Kidney (tissue), 13 donors: ENCODE measurements at regions not wholly inside any gene's neighbourhood (a gene's known extent, or its start where the extent isn't known, plus 50 kb on each side); places are given as distances from the start of the nearest gene placed in this dataset.

ENCODE experiments used
- DNase-seq, 5 donors: peaks; one replicate each; pipeline ENCODE4 v3.0.0-alpha.2; 2013 to 2020
- FAIRE-seq: peaks from 2 replicates; lab custom pipeline; 2012; peaks lifted over from hg19 to GRCh38; lab: Jason Lieb, UNC
- H3K27ac ChIP-seq, 2 donors: one replicate each; pipeline ENCODE4 v1.7.0; 2013; ENCODE audit warnings: low read depth in 2 of 2, low read length in 2 of 2, inconsistent platforms in 1 of 2
- H3K27me3 ChIP-seq: one replicate; pipeline ENCODE4 v1.7.1; 2013; ENCODE audit warnings: low read length, inconsistent platforms; ENCODE audit not compliant: control insufficient read depth, insufficient read depth
- H3K36me3 ChIP-seq, 3 donors: one replicate each; pipeline versions ENCODE4 v1.7.0 to v1.7.1; 2013; ENCODE audit warnings: low read length in 3 of 3, control low read depth in 1 of 3, inconsistent platforms in 1 of 3; ENCODE audit not compliant: insufficient read depth in 3 of 3, control insufficient read depth in 2 of 3
- H3K4me1 ChIP-seq, 3 donors: one replicate each; pipeline versions ENCODE4 v1.7.0 to v1.7.1; 2013; ENCODE audit warnings: low read length in 3 of 3, inconsistent platforms in 1 of 3, low read depth in 1 of 3; ENCODE audit not compliant: control insufficient read depth in 2 of 3, insufficient read depth in 2 of 3
- H3K4me3 ChIP-seq, 3 donors: one replicate each; pipeline versions ENCODE4 v1.7.0 to v1.8.1; 2013; ENCODE audit warnings: low read length in 3 of 3, control low read depth in 1 of 3, inconsistent platforms in 1 of 3
- H3K9ac ChIP-seq, 3 donors: one replicate each; pipeline versions ENCODE4 v1.7.0 to v1.7.1; 2013; ENCODE audit warnings: low read length in 3 of 3, control low read depth in 1 of 3, inconsistent platforms in 1 of 3
- H3K9me3 ChIP-seq, 3 donors: one replicate each; pipeline versions ENCODE4 v1.7.0 to v1.7.1; 2013; ENCODE audit warnings: low read length in 3 of 3, control low read depth in 1 of 3, inconsistent platforms in 1 of 3; ENCODE audit not compliant: control insufficient read depth in 2 of 3, insufficient read depth in 1 of 3
- intact Hi-C: fragments of 100-400 bp; cut with DNase I; formaldehyde crosslinking; loops from one replicate; pipeline ENCODE4 v1.11.1; 2022
- TF ChIP-seq, protein P1 (sequence below): IDR thresholded peaks from 3 replicates; pipeline ENCODE4 v1.5.1; 2012; ENCODE audit warnings: mild to moderate bottlenecking, moderate library complexity, borderline replicate concordance; ENCODE audit not compliant: insufficient read depth; ENCODE audit errors: extremely low read depth
- donor health status: control.
- donor health status: control.
- donor health status: control.
- donor health status: control.
- donor health status: control.
- donor health status: DM: yes; HTN: yes; CAD: no.
- donor health status: Normal renal cell carcinoma (clear cell type).

DNA sequence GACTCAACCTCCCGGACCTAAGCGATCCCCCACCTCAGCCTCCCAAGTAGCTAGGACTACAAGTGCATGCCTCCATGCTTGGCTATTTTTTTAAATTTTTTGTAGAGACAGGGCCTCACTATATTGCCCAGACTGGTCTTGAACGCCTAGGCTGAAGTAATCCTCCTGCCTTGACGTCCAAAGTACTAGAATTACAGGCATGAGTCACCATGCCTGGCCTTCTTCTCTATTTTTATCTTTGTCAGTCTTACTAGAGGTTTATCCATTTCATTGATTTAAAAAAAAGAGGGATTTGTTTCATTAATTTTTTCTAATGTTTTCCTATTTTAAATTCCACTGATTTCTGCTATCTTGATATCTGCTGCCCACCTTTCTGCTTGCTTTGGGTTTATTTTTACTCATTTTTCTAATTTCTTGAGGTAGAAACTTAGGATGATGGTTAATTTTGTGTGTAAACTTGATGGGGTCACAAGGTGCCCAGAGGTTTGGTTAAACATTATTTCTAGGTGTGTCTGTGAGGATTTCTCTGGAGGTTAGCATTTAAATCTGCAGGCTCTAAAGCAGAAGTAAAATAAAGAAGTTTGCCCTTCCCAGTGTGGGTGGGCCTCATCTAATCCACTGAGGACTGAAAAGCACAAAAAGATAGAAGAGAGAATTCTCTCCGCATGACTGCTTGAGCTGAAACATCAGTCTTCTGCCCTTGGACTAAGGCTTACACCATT, 116.2 kb upstream of the DCLK2 start:
- H3K9me3 ChIP-seq = no peaks in the 10 kb centered on the region
- TF ChIP-seq, protein P1, sequence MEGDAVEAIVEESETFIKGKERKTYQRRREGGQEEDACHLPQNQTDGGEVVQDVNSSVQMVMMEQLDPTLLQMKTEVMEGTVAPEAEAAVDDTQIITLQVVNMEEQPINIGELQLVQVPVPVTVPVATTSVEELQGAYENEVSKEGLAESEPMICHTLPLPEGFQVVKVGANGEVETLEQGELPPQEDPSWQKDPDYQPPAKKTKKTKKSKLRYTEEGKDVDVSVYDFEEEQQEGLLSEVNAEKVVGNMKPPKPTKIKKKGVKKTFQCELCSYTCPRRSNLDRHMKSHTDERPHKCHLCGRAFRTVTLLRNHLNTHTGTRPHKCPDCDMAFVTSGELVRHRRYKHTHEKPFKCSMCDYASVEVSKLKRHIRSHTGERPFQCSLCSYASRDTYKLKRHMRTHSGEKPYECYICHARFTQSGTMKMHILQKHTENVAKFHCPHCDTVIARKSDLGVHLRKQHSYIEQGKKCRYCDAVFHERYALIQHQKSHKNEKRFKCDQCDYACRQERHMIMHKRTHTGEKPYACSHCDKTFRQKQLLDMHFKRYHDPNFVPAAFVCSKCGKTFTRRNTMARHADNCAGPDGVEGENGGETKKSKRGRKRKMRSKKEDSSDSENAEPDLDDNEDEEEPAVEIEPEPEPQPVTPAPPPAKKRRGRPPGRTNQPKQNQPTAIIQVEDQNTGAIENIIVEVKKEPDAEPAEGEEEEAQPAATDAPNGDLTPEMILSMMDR = no peak
- H3K4me1 ChIP-seq = no peaks in the 10 kb centered on the region
- no peak overlapping the region for H3K9ac ChIP-seq
- FAIRE-seq (no peak), DNase-seq (no peak)
- H3K4me3 ChIP-seq = no peak overlapping the region
- H3K36me3 ChIP-seq = no peaks in the 10 kb centered on the region
- H3K27me3 ChIP-seq = no peaks in the 10 kb centered on the region
- H3K27ac ChIP-seq = no peak overlapping the region
- intact Hi-C loops = no loop called here

DNA sequence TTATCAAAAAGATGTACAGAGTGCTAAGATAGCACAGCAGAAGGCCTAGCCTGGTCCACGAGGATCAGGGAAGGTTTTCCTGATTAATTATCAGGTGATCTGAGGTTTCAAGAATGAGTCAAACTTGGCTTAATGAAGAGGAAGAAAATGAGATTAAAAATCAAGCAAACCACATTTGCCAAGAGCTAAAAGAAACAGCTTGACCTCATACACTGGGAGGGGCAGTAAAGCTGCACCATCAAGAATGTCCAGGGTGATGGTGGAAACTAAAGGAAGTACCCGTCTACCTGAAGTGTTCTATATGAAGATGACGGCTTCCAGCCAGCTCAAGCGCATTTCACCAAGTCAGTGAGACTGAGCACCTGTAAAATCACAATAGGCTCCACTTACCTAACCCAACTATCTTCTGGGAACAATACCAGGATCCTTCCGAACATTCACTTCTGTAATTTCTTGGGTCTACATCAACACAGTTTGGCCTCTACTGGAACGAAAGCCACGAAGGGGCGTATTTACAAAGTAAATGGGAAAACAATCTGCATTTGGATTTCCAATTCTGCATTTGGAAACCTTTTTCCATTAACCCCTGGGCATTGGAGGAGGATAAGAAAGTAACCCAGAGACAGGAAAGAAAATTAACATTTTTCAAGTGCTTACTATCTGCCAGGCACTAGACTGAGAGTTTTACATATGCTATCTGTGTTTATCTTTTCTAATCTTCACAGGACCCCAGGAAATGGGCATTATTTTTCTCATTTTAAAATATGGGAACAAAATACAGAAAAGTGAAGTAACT, 114.0 kb upstream of the DCLK2 start:
- Histone ChIP-seq H3K27me3 (no peaks in the 10 kb centered on the region), H3K4me1 (no peaks in the 10 kb centered on the region), H3K4me3 (no peak overlapping the region)

DNA sequence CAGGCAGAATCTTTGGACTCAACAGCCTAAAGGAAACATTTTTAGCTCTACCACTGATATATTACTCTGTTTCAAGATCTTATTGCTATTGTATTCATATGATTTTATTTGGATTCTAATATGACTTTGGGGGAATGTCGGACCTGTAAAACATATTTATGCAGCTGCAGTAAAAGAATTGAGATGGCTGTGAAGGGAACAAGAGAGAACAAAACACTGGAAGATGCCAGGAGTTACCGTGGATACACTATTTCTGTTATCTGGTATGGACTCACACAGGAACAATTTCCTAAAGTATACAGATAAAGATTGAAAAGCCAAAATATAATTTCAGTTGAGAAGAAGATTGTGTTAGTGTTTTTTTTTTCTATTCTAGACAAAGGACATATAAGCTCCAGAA, 113.0 kb upstream of the DCLK2 start:
- no peak for DNase-seq
- H3K4me3 ChIP-seq = no peak overlapping the region
- H3K36me3 ChIP-seq = no peaks in the 10 kb centered on the region
- no peaks in the 10 kb centered on the region for H3K4me1 ChIP-seq
- intact Hi-C loops = no loop called here
- no peak overlapping the region for H3K9ac ChIP-seq
- H3K27ac ChIP-seq = no peak overlapping the region
- no peaks in the 10 kb centered on the region for H3K27me3 ChIP-seq
- no peak for FAIRE-seq
- no peaks in the 10 kb centered on the region for H3K9me3 ChIP-seq
- TF ChIP-seq, protein P1 = no peak

More for the DNA sequence above, 114.0 kb upstream of the DCLK2 start:
- Histone ChIP-seq H3K27ac (no peak overlapping the region), H3K9ac (no peak overlapping the region), H3K9me3 (no peaks in the 10 kb centered on the region), H3K36me3 (no peaks in the 10 kb centered on the region)
- intact Hi-C loops = no loop called here
- no peak for FAIRE-seq
- no peak for DNase-seq
- TF ChIP-seq, protein P1 = no peak
